ENCODE measurements at regions not wholly inside any gene's neighbourhood (a gene's known extent, or its start where the extent isn't known, plus 50 kb on each side); places are given as distances from the start of the nearest gene placed in this dataset.

DNA sequence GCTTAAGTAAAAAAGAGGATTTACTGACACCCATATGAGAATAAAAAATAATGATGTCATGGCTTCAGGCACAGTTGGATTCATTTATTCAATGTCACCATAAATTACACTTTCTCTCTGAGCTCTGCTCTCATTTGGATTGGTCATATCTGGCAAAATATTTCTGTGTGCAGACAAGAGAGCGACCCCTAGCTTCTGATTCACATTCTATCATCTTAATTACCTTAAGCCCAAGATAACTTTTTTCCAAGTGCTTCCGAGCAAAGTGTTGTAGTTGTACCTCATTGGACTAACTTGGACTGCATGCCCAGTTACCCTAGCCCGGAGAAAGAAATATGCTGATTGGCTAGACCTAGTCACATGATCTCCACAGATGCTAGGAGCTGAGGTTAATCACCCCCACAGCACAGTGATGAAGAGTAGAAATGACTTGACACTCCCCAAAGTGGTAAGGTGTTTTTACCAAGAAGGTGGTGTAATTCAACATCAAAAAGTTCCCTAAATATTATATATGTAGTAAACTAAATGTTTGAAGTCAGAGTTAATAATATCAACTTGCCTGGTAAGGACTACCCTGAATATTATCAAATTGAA lies 552.2 kb upstream of the SUCLG2 start:
- Histone ChIP-seq H3K27me3 (ENCODE audit: control insufficient read depth, insufficient read depth, low read length) (no peaks in the 10 kb centered on the region), H3K4me3 (ENCODE audit: low read depth, low read length) (no peak overlapping the region), H3K36me3 (ENCODE audit: control insufficient read depth, insufficient read depth, low read length) (no peaks in the 10 kb centered on the region)
- TF ChIP-seq CTCF (IDR thresholded peaks at IDR 0.05; ENCODE audit: insufficient read depth, low read length, severe bottlenecking), result no peak
- FAIRE-seq (no peak), DNase-seq (ENCODE audit: low read depth) (no peak)

GRCh38 chr3:68186733-68187132 lies 532.3 kb upstream of the SUCLG2 start:
- Histone ChIP-seq H3K4me3 (ENCODE audit: low read depth, low read length) (no peak overlapping the region), H3K36me3 (ENCODE audit: control insufficient read depth, insufficient read depth, low read length) (no peaks in the 10 kb centered on the region), H3K27me3 (ENCODE audit: control insufficient read depth, insufficient read depth, low read length) (no peaks in the 10 kb centered on the region)
- FAIRE-seq (no peak), DNase-seq (ENCODE audit: low read depth) (no peak)
- TF ChIP-seq CTCF (IDR thresholded peaks at IDR 0.05; ENCODE audit: insufficient read depth, low read length, severe bottlenecking), result no peak

- H3K27me3 ChIP-seq (ENCODE audit: control insufficient read depth, insufficient read depth, low read length), result no peaks in the 10 kb centered on the region
- H3K36me3 ChIP-seq (ENCODE audit: control insufficient read depth, insufficient read depth, low read length), result no peaks in the 10 kb centered on the region
- no peak overlapping the region for H3K4me3 ChIP-seq (ENCODE audit: low read depth, low read length)
- no peak for FAIRE-seq
- no peak for DNase-seq (ENCODE audit: low read depth)
- TF ChIP-seq CTCF (IDR thresholded peaks at IDR 0.05; ENCODE audit: insufficient read depth, low read length, severe bottlenecking), result no peak
Measured at GRCh38 chr3:68176600-68176999, 522.2 kb upstream of the SUCLG2 start.

GRCh38 chr3:68173012-68173634 lies 518.7 kb upstream of the SUCLG2 start:
- H3K36me3 ChIP-seq (ENCODE audit: control insufficient read depth, insufficient read depth, low read length), result no peaks in the 10 kb centered on the region
- no peak overlapping the region for H3K4me3 ChIP-seq (ENCODE audit: low read depth, low read length)
- no peak for TF ChIP-seq CTCF (IDR thresholded peaks at IDR 0.05; ENCODE audit: insufficient read depth, low read length, severe bottlenecking)
- no peaks in the 10 kb centered on the region for H3K27me3 ChIP-seq (ENCODE audit: control insufficient read depth, insufficient read depth, low read length)
- FAIRE-seq (no peak), DNase-seq (ENCODE audit: low read depth) (peak; percentile 12)

GRCh38 chr3:68172039-68172438 lies 517.6 kb upstream of the SUCLG2 start:
- TF ChIP-seq CTCF (IDR thresholded peaks at IDR 0.05; ENCODE audit: insufficient read depth, low read length, severe bottlenecking), result no peak
- Histone ChIP-seq H3K4me3 (ENCODE audit: low read depth, low read length) (no peak overlapping the region), H3K36me3 (ENCODE audit: control insufficient read depth, insufficient read depth, low read length) (no peaks in the 10 kb centered on the region), H3K27me3 (ENCODE audit: control insufficient read depth, insufficient read depth, low read length) (no peaks in the 10 kb centered on the region)
- DNase-seq (ENCODE audit: low read depth) (no peak), FAIRE-seq (no peak)

- Histone ChIP-seq H3K36me3 (ENCODE audit: control insufficient read depth, insufficient read depth, low read length) (no peaks in the 10 kb centered on the region), H3K4me3 (ENCODE audit: low read depth, low read length) (no peak overlapping the region), H3K27me3 (ENCODE audit: control insufficient read depth, insufficient read depth, low read length) (no peaks in the 10 kb centered on the region)
- TF ChIP-seq CTCF (IDR thresholded peaks at IDR 0.05; ENCODE audit: insufficient read depth, low read length, severe bottlenecking), result no peak
- no peak for DNase-seq (ENCODE audit: low read depth)
- FAIRE-seq, result no peak
Measured at GRCh38 chr3:68163968-68164367, 509.6 kb upstream of the SUCLG2 start.
